ENCODE measurements at regions not wholly inside any gene's neighbourhood (a gene's known extent, or its start where the extent isn't known, plus 50 kb on each side); places are given as distances from the start of the nearest gene placed in this dataset.

DNA sequence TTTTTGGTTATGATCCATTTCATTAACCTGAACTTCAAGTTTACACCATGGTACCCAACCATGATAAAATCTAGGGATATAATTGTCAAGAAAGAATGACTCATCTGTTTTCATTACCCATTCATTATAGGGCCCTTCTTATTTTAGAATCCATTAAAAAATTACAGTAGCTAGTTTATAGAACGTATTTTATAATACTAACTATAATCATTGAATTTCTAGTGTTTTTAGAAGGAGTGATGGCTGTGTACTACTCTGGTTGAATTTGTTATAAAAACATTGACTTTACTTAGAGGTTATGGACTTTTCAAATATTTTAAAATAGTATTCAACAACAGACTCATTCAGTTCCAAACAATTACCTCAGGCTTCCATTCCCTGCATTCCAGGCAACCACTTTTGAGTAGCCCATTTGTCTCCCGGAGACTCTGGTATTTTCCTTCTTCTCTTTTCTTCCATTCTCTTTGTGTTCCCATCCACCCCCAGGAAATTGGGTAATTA, 71.9 kb upstream of the KLF12 start:
- Histone ChIP-seq H3K79me2 (no peaks in the 10 kb centered on the region), H3K4me2 (no peak overlapping the region), H4K20me1 (ENCODE audit: insufficient read depth, poor library complexity, severe bottlenecking) (no peaks in the 10 kb centered on the region), H3K36me3 (replicated peaks; ENCODE audit: insufficient read depth, low read depth) (no peaks in the 10 kb centered on the region), H3K27me3 (no peaks in the 10 kb centered on the region), H3K9me3 (ENCODE audit: low read depth) (no peaks in the 10 kb centered on the region), H3K4me3 (no peak overlapping the region), H2AFZ (no peak overlapping the region), H3K4me1 (ENCODE audit: insufficient read depth) (no peaks in the 10 kb centered on the region), H3K27ac (no peak overlapping the region), H3K9me2 (replicated peaks; ENCODE audit: insufficient read depth) (no peaks in the 10 kb centered on the region)
- WGBS (ENCODE audit: low lambda C conversion rate, missing lambda C conversion rate), result 74% methylated on average over 2 of the region's 2 CpGs
- TF ChIP-seq EZH2phosphoT487 (IDR thresholded peaks at IDR 0.05; ENCODE audit: low read depth, severe bottlenecking, unreplicated experiment) (no peak), EZH2 (IDR thresholded peaks at IDR 0.05; ENCODE audit: borderline replicate concordance) (no peak)
- TF ChIP-seq, protein P1, sequence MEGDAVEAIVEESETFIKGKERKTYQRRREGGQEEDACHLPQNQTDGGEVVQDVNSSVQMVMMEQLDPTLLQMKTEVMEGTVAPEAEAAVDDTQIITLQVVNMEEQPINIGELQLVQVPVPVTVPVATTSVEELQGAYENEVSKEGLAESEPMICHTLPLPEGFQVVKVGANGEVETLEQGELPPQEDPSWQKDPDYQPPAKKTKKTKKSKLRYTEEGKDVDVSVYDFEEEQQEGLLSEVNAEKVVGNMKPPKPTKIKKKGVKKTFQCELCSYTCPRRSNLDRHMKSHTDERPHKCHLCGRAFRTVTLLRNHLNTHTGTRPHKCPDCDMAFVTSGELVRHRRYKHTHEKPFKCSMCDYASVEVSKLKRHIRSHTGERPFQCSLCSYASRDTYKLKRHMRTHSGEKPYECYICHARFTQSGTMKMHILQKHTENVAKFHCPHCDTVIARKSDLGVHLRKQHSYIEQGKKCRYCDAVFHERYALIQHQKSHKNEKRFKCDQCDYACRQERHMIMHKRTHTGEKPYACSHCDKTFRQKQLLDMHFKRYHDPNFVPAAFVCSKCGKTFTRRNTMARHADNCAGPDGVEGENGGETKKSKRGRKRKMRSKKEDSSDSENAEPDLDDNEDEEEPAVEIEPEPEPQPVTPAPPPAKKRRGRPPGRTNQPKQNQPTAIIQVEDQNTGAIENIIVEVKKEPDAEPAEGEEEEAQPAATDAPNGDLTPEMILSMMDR (IDR thresholded peaks at IDR 0.05; ENCODE audit: poor library complexity), result no peak
- no peak for DNase-seq (ENCODE audit: low spot score)

GRCh38 chr13:74205313-74205690, 71.1 kb upstream of the KLF12 start:
- 93% methylated on average over 2 of the region's 2 CpGs for WGBS (ENCODE audit: low lambda C conversion rate, missing lambda C conversion rate)
- H4K20me1 ChIP-seq (ENCODE audit: insufficient read depth, poor library complexity, severe bottlenecking), result no peaks in the 10 kb centered on the region
- no peak overlapping the region for H3K4me2 ChIP-seq

GRCh38 chr13:74204602-74205312, 70.6 kb upstream of the KLF12 start:
- no peak overlapping the region for H3K4me2 ChIP-seq
- DNase-seq (ENCODE audit: low spot score), result no peak
- no peaks in the 10 kb centered on the region for H3K4me1 ChIP-seq (ENCODE audit: insufficient read depth)
- TF ChIP-seq EZH2phosphoT487 (IDR thresholded peaks at IDR 0.05; ENCODE audit: low read depth, severe bottlenecking, unreplicated experiment), result no peak
- TF ChIP-seq, protein P1 (IDR thresholded peaks at IDR 0.05; ENCODE audit: poor library complexity), result no peak
- TF ChIP-seq EZH2 (IDR thresholded peaks at IDR 0.05; ENCODE audit: borderline replicate concordance), result no peak
- H3K9me2 ChIP-seq (replicated peaks; ENCODE audit: insufficient read depth), result no peaks in the 10 kb centered on the region
- no peak overlapping the region for H2AFZ ChIP-seq
- H3K36me3 ChIP-seq (replicated peaks; ENCODE audit: insufficient read depth, low read depth), result no peaks in the 10 kb centered on the region
- no peaks in the 10 kb centered on the region for H3K79me2 ChIP-seq
- H4K20me1 ChIP-seq (ENCODE audit: insufficient read depth, poor library complexity, severe bottlenecking), result no peaks in the 10 kb centered on the region
- no peak overlapping the region for H3K4me3 ChIP-seq
- no peak overlapping the region for H3K27ac ChIP-seq
- 91% methylated on average over 6 of the region's 6 CpGs for WGBS (ENCODE audit: low lambda C conversion rate, missing lambda C conversion rate)
- H3K27me3 ChIP-seq, result no peaks in the 10 kb centered on the region
- H3K9me3 ChIP-seq (ENCODE audit: low read depth), result no peaks in the 10 kb centered on the region

More at GRCh38 chr13:74205313-74205690, 71.1 kb upstream of the KLF12 start:
- Histone ChIP-seq H3K27ac (no peak overlapping the region), H3K79me2 (no peaks in the 10 kb centered on the region), H3K4me3 (no peak overlapping the region), H2AFZ (no peak overlapping the region), H3K9me2 (replicated peaks; ENCODE audit: insufficient read depth) (no peaks in the 10 kb centered on the region), H3K9me3 (ENCODE audit: low read depth) (no peaks in the 10 kb centered on the region), H3K36me3 (replicated peaks; ENCODE audit: insufficient read depth, low read depth) (no peaks in the 10 kb centered on the region), H3K4me1 (ENCODE audit: insufficient read depth) (no peaks in the 10 kb centered on the region), H3K27me3 (no peaks in the 10 kb centered on the region)
- DNase-seq (ENCODE audit: low spot score), result no peak
- TF ChIP-seq EZH2 (IDR thresholded peaks at IDR 0.05; ENCODE audit: borderline replicate concordance) (no peak), EZH2phosphoT487 (IDR thresholded peaks at IDR 0.05; ENCODE audit: low read depth, severe bottlenecking, unreplicated experiment) (no peak)
- TF ChIP-seq, protein P1 (IDR thresholded peaks at IDR 0.05; ENCODE audit: poor library complexity), result no peak
